ENCODE measurements at regions not wholly inside any gene's neighbourhood (a gene's known extent, or its start where the extent isn't known, plus 50 kb on each side); places are given as distances from the start of the nearest gene placed in this dataset.

GRCh38 chr11:95671768-95672167 lies 117.8 kb downstream of the FAM76B start:
- H3K9ac ChIP-seq (replicated peaks; ENCODE audit: extremely low read depth, insufficient read depth, low read length), result no peak overlapping the region
- no peaks in the 10 kb centered on the region for H4K20me1 ChIP-seq (replicated peaks; ENCODE audit: control insufficient read depth, extremely low read depth, insufficient read depth, low read length)
- intact Hi-C loops (cut with micrococcal nuclease) (no loop called here), dilution Hi-C loops (cut with MboI; ENCODE audit: extremely low pct_ligation_motif_present, low sequenced_read_pairs) (no loop called here)
- no peak overlapping the region for H3K4me3 ChIP-seq (replicated peaks in 1 of 3; ENCODE audit: insufficient read depth in 1 of 3, low read depth in 1 of 3, low read length in 3 of 3)
- ChIA-PET POLR2A (no interaction called here), CTCF (no interaction called here)
- H3K36me3 ChIP-seq (ENCODE audit: control insufficient read depth in 2 of 2, extremely low read depth in 1 of 2, insufficient read depth in 2 of 2, low read length in 2 of 2), result no peaks in the 10 kb centered on the region
- no peaks in the 10 kb centered on the region for H3K4me1 ChIP-seq (ENCODE audit: control insufficient read depth, extremely low read depth, insufficient read depth, low read length)
- H3K27me3 ChIP-seq (ENCODE audit: control insufficient read depth in 2 of 2, insufficient read depth in 2 of 2, low read length in 2 of 2), result no peaks in the 10 kb centered on the region
- H3K4me2 ChIP-seq (ENCODE audit: insufficient read depth, low read length), result no peak overlapping the region
- FAIRE-seq, result no peak
- DNase-seq (ENCODE audit: low read depth, low spot score), result no peak
- no peak for TF ChIP-seq EZH2 (IDR thresholded peaks at IDR 0.05; ENCODE audit: borderline replicate concordance, low read depth, low read length, severe bottlenecking)
- TF ChIP-seq POLR2A (IDR thresholded peaks at IDR 0.05; ENCODE audit: low read depth, low read length), result no peak
- no peak for TF ChIP-seq MAX (IDR thresholded peaks at IDR 0.05; ENCODE audit: insufficient read depth, insufficient read length)
- TF ChIP-seq CTCF (IDR thresholded peaks at IDR 0.05; ENCODE audit: extremely low read depth in 1 of 2, insufficient read depth in 1 of 2, low read depth in 1 of 2, low read length in 2 of 2), result no peak
- TF ChIP-seq JUN (IDR thresholded peaks at IDR 0.05; ENCODE audit: borderline replicate concordance, insufficient read depth, insufficient read length, low read depth), result no peak
- no peak for TF ChIP-seq GATA2 (IDR thresholded peaks at IDR 0.05; ENCODE audit: insufficient read depth, insufficient read length, low read depth, low read length)
- no peak for TF ChIP-seq FOS (IDR thresholded peaks at IDR 0.05; ENCODE audit: borderline replicate concordance, insufficient read depth, low read length)
- no peak for TF ChIP-seq MYC (IDR thresholded peaks at IDR 0.05; ENCODE audit: low read depth, low read length)
- no peak for TF ChIP-seq POLR2AphosphoS5 (IDR thresholded peaks at IDR 0.05; ENCODE audit: insufficient read depth, low read depth, low read length)
- H3K79me2 ChIP-seq (ENCODE audit: control insufficient read depth, insufficient read depth, low read length), result no peaks in the 10 kb centered on the region
- no peaks in the 10 kb centered on the region for H3K9me3 ChIP-seq (replicated peaks; ENCODE audit: control insufficient read depth, insufficient read depth, low read length)
- no peak overlapping the region for H3K27ac ChIP-seq (ENCODE audit: insufficient read depth, low read depth, low read length)
- no peak overlapping the region for H2AFZ ChIP-seq (ENCODE audit: low read depth, low read length)
- H3K9me1 ChIP-seq (replicated peaks; ENCODE audit: control insufficient read depth, extremely low read depth, insufficient read depth, low read length), result no peaks in the 10 kb centered on the region
- BruUV-seq (replicated peaks), result no TSS peak

Measured in endothelial cell of umbilical vein (primary cell).